Natural killer cell (primary cell): ENCODE measurements at regions not wholly inside any gene's neighbourhood (a gene's known extent, or its start where the extent isn't known, plus 50 kb on each side); places are given as distances from the start of the nearest gene placed in this dataset.

Source experiments
- ATAC-seq, 3 donors: fragments of 150-1000 bp in 2 of 3; fragments of 200-7000 bp in 1 of 3; cut with Tn5 transposase; 1 replicate in 1 of 3; 2 replicates in 2 of 3; pipeline ENCODE4 v1.10.0; 2021; ENCODE audit warnings: mild to moderate bottlenecking in 2 of 3, moderate library complexity in 2 of 3
- DNase-seq, 2 donors: peaks; one replicate each; pipeline versions ENCODE4 v3.0.0 to v3.0.0-alpha.2; 2013 to 2021; ENCODE audit warnings: mixed read lengths in 1 of 2
- H3K27ac ChIP-seq: one replicate; pipeline ENCODE4 v1.5.1; 2013; ENCODE audit warnings: mild to moderate bottlenecking, low read length
- H3K27me3 ChIP-seq: one replicate; pipeline ENCODE4 v1.6.1; 2013; ENCODE audit warnings: low read length; ENCODE audit not compliant: control insufficient read depth, insufficient read depth
- H3K36me3 ChIP-seq: one replicate; pipeline ENCODE4 v1.6.1; 2013; ENCODE audit warnings: low read length; ENCODE audit not compliant: control insufficient read depth, insufficient read depth
- H3K4me1 ChIP-seq: one replicate; pipeline ENCODE4 v1.6.1; 2013; ENCODE audit warnings: low read length; ENCODE audit not compliant: control insufficient read depth, insufficient read depth
- H3K4me3 ChIP-seq: one replicate; pipeline ENCODE4 v1.5.1; 2013; ENCODE audit warnings: low read length
- H3K9me3 ChIP-seq: one replicate; pipeline ENCODE4 v1.6.1; 2013; ENCODE audit warnings: low read length; ENCODE audit not compliant: control insufficient read depth, insufficient read depth
- H3K27ac Mint-ChIP-seq, 2 donors: one replicate each; pipeline ENCODE4 v1.8.0; 2022; ENCODE audit warnings: mild to moderate bottlenecking in 2 of 2, mixed read lengths in 2 of 2, moderate library complexity in 1 of 2
- H3K27me3 Mint-ChIP-seq, 2 donors: one replicate each; pipeline ENCODE4 v1.8.0; 2022; ENCODE audit warnings: low read depth in 2 of 2, mixed read lengths in 2 of 2
- H3K36me3 Mint-ChIP-seq: one replicate; pipeline ENCODE4 v1.8.0; 2022; ENCODE audit warnings: mixed read lengths
- H3K4me1 Mint-ChIP-seq, 2 donors: one replicate each; pipeline ENCODE4 v1.8.0; 2022; ENCODE audit warnings: mixed read lengths in 2 of 2
- H3K4me3 Mint-ChIP-seq: one replicate; pipeline ENCODE4 v1.8.0; 2022; ENCODE audit warnings: mild to moderate bottlenecking, moderate library complexity, mixed read lengths
- H3K9me3 Mint-ChIP-seq, 2 donors: one replicate each; pipeline ENCODE4 v1.8.0; 2022; ENCODE audit warnings: mixed read lengths in 2 of 2
- WGBS: methylation state at CpG from one replicate; pipeline ENCODE4 v1.1.7; 2013; ENCODE audit warnings: missing lambda C conversion rate; ENCODE audit not compliant: insufficient coverage; 5-methylcytosine and 5-hydroxymethylcytosine counted together
- intact Hi-C: fragments of 100-400 bp; cut with micrococcal nuclease; formaldehyde crosslinking; loops from one replicate; pipeline ENCODE4 v1.14.2; 2022
- TF ChIP-seq, protein P1 (sequence below): fragments of 200-600 bp; IDR thresholded peaks from one replicate; pipeline ENCODE4 v1.8.0; 2022; ENCODE audit warnings: antibody characterized with exemption

DNA sequence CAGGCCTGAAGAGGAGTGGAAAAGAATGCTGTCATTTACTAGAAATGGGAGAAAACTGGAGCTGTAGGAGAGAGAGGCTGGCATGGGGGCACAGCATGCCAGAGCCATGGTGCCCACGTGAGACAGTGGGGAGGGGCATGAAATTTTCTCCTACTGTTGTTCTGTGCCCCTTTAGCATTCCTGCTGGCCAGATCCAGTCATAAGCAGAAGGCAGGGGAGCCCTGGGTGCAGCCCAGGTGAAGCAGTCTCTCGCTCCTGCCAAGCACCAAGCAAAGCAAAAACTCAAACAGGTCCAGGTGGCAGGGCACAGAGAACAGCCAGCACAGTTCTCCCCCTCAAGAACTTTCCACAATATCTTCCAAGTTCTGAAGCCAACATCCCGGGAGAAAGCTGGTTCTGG, 383.2 kb downstream of the TCERG1L start:
- H3K4me3 Mint-ChIP-seq, result no peak overlapping the region
- ATAC-seq (no peak), DNase-seq (no peak)
- H3K9me3 Mint-ChIP-seq, result no peaks in the 10 kb centered on the region
- H3K27me3 ChIP-seq, result no peaks in the 10 kb centered on the region
- H3K4me1 ChIP-seq, result no peaks in the 10 kb centered on the region
- no peaks in the 10 kb centered on the region for H3K4me1 Mint-ChIP-seq
- no peak overlapping the region for H3K27ac Mint-ChIP-seq
- no peaks in the 10 kb centered on the region for H3K36me3 ChIP-seq
- TF ChIP-seq, protein P1, sequence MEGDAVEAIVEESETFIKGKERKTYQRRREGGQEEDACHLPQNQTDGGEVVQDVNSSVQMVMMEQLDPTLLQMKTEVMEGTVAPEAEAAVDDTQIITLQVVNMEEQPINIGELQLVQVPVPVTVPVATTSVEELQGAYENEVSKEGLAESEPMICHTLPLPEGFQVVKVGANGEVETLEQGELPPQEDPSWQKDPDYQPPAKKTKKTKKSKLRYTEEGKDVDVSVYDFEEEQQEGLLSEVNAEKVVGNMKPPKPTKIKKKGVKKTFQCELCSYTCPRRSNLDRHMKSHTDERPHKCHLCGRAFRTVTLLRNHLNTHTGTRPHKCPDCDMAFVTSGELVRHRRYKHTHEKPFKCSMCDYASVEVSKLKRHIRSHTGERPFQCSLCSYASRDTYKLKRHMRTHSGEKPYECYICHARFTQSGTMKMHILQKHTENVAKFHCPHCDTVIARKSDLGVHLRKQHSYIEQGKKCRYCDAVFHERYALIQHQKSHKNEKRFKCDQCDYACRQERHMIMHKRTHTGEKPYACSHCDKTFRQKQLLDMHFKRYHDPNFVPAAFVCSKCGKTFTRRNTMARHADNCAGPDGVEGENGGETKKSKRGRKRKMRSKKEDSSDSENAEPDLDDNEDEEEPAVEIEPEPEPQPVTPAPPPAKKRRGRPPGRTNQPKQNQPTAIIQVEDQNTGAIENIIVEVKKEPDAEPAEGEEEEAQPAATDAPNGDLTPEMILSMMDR, result no peak
- intact Hi-C loops, result no loop called here
- no peaks in the 10 kb centered on the region for H3K27me3 Mint-ChIP-seq
- WGBS, result 72% methylated on average over 3 of the region's 3 CpGs
- H3K4me3 ChIP-seq, result no peak overlapping the region
- H3K36me3 Mint-ChIP-seq, result no peaks in the 10 kb centered on the region
- H3K27ac ChIP-seq, result no peak overlapping the region
- H3K9me3 ChIP-seq, result no peaks in the 10 kb centered on the region

DNA sequence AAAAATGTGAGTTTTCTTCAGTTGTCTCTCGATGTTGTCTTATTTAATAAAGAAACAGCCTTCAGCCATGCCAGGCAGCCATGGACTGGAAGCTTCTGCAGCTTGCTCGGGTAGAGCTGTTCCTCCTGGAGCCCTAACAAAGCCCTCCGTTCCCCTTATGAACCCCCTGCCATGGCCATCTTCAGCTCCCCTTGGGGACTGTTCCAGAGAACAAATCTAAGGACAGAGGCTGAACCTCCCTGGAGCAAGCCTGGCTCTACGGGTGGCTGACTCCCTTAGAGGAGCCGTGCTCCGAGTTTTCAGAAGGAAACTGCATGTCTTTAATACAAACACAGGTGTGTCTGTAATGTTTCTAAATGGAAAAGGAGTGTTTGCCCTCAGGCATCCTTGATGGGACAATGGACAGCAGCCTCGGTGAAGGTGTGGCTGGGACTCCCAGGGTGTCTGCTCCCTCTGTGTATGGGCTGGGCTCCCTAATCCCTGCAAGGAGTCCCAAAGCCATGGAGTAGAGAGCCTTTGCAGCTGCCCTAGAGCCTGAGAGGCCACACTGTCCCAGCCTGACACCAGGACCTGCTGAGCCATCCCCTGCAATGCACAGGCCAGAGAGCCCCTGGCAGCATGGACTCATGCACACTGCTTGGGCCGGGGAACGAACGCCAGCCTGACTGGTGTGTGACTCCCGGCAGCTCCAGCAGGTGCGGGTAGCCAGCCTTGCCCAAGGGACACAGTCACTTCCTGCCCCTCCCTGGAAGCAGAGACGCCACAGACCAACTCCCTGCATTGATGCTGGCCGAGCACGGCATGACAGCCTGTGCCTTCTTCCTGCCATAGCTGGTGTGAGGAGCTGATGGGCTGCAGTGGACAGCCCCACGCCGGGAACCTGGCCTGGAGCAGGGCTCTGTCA, 381.8 kb downstream of the TCERG1L start:
- ATAC-seq, result no peak
- Mint-ChIP-seq H3K36me3 (no peaks in the 10 kb centered on the region), H3K4me3 (no peak overlapping the region), H3K27me3 (peaks cover 0 to 3% of the 10 kb centered on the region in 2 donors), H3K4me1 (no peaks in the 10 kb centered on the region), H3K9me3 (no peaks in the 10 kb centered on the region), H3K27ac (no peak overlapping the region)
- Histone ChIP-seq H3K9me3 (no peaks in the 10 kb centered on the region), H3K36me3 (no peaks in the 10 kb centered on the region), H3K27ac (no peak overlapping the region), H3K4me1 (no peaks in the 10 kb centered on the region), H3K4me3 (no peak overlapping the region), H3K27me3 (no peaks in the 10 kb centered on the region)
- no peak for DNase-seq
- TF ChIP-seq, protein P1, result no peak
- intact Hi-C loops, result no loop called here
- WGBS, result 83% methylated on average over 17 of the region's 17 CpGs

DNA sequence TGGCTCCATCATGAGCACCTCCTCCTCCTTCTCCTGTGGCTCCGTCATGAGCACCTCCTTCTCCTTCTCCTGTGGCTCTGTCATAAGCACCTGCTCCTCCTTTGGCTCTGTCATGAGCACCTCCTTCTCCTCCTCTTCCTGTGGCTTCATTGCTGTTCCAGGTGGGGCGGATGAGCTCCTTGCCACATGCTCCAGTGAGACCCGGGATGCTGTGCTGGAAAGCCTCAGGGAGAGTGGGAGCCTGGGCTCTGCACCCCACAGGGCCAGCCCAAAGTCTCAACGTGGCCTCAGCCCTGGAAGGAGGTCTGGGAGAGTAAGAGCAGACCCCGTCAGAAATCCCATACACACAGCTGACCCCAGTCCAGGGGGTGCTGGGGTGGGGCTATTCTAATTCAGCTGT, 380.7 kb downstream of the TCERG1L start:
- Mint-ChIP-seq H3K36me3 (no peaks in the 10 kb centered on the region), H3K27me3 (peaks cover 0 to 3% of the 10 kb centered on the region in 2 donors)

More for the DNA sequence above, 380.7 kb downstream of the TCERG1L start:
- H3K4me1 Mint-ChIP-seq, result no peaks in the 10 kb centered on the region
- H3K9me3 Mint-ChIP-seq, result no peaks in the 10 kb centered on the region
- TF ChIP-seq, protein P1, result no peak
- Histone ChIP-seq H3K27ac (no peak overlapping the region), H3K36me3 (no peaks in the 10 kb centered on the region), H3K4me1 (no peaks in the 10 kb centered on the region), H3K9me3 (no peaks in the 10 kb centered on the region), H3K4me3 (no peak overlapping the region), H3K27me3 (no peaks in the 10 kb centered on the region)
- intact Hi-C loops, result no loop called here
- WGBS, result 61% methylated on average over 4 of the region's 5 CpGs
- H3K27ac Mint-ChIP-seq, result no peak overlapping the region
- no peak for DNase-seq
- no peak for ATAC-seq
- no peak overlapping the region for H3K4me3 Mint-ChIP-seq
